T-helper 9 cell (primary cell): ENCODE measurements at regions not wholly inside any gene's neighbourhood (a gene's known extent, or its start where the extent isn't known, plus 50 kb on each side); places are given as distances from the start of the nearest gene placed in this dataset.

Experiments
- DNase-seq: peaks from one replicate; pipeline ENCODE4 v3.0.0-alpha.2; 2020

- DNase-seq: no peak
Measured at GRCh38 chr1:201612645-201613044, 73.7 kb downstream of the NAV1 start.

GRCh38 chr1:201614262-201615015 is 75.5 kb downstream of the NAV1 start:
- DNase-seq: no peak

GRCh38 chr1:201617157-201617556 is 78.2 kb downstream of the NAV1 start:
- DNase-seq: no peak

GRCh38 chr1:201618389-201618788 is 79.5 kb downstream of the NAV1 start:
- DNase-seq: no peak

GRCh38 chr1:201618905-201619304 is 80.0 kb downstream of the NAV1 start:
- no peak for DNase-seq

GRCh38 chr1:201619513-201619912 is 80.6 kb downstream of the NAV1 start:
- DNase-seq: no peak

GRCh38 chr1:201622353-201622752 is 83.4 kb downstream of the NAV1 start:
- no peak for DNase-seq

- DNase-seq: no peak
Measured at GRCh38 chr1:201622824-201623223, 83.9 kb downstream of the NAV1 start.

GRCh38 chr1:201624741-201625225 is 85.9 kb downstream of the NAV1 start:
- no peak for DNase-seq

- DNase-seq: no peak
Measured at GRCh38 chr1:201625226-201625761, 86.4 kb downstream of the NAV1 start.

- DNase-seq: no peak
Measured at GRCh38 chr1:201625851-201626251, 86.9 kb downstream of the NAV1 start.

- no peak for DNase-seq
Measured at GRCh38 chr1:201626629-201627275, 87.8 kb downstream of the NAV1 start.

GRCh38 chr1:201628490-201628889 is 89.6 kb downstream of the NAV1 start:
- no peak for DNase-seq

GRCh38 chr1:201630582-201630981 is 91.7 kb downstream of the NAV1 start:
- DNase-seq: no peak

- DNase-seq: no peak
Measured at GRCh38 chr1:201631037-201631436, 92.1 kb downstream of the NAV1 start.

- no peak for DNase-seq
Measured at GRCh38 chr1:201632364-201632952, 93.5 kb downstream of the NAV1 start.

- DNase-seq: no peak
Measured at GRCh38 chr1:201633297-201633696, 94.4 kb downstream of the NAV1 start.

GRCh38 chr1:201633811-201634210 is 94.9 kb downstream of the NAV1 start:
- DNase-seq: no peak

- no peak for DNase-seq
Measured at GRCh38 chr1:201634261-201634660, 95.3 kb downstream of the NAV1 start.

- DNase-seq: no peak
Measured at GRCh38 chr1:201636097-201636496, 97.2 kb downstream of the NAV1 start.

GRCh38 chr1:201636510-201636971 is 97.6 kb downstream of the NAV1 start:
- no peak for DNase-seq

- DNase-seq: no peak
Measured at GRCh38 chr1:201637282-201638079, 98.6 kb downstream of the NAV1 start.

- no peak for DNase-seq
Measured at GRCh38 chr1:201639391-201639790, 100.5 kb downstream of the NAV1 start.
